Stimulated activated CD4-positive, alpha-beta T cell treated with anti-CD3 and anti-CD28 coated beads, Interleukin-12 subunit alpha, Interleukin-12 subunit beta, amount 100 ng/mL, for 48 hours (primary cell): ENCODE measurements at regions not wholly inside any gene's neighbourhood (a gene's known extent, or its start where the extent isn't known, plus 50 kb on each side); places are given as distances from the start of the nearest gene placed in this dataset.

Experiments
- DNase-seq, 3 donors: peaks; one replicate each; pipeline ENCODE4 v3.0.0-alpha.2; 2020; ENCODE audit warnings: low read depth in 2 of 3, low spot score in 1 of 3

- no peak for DNase-seq
Measured at GRCh38 chr1:98077691-98078090, 156.9 kb upstream of the DPYD start.

GRCh38 chr1:98075626-98076025 is 154.8 kb upstream of the DPYD start:
- no peak for DNase-seq

- DNase-seq: no peak
Measured at GRCh38 chr1:98073823-98074222, 153.0 kb upstream of the DPYD start.

- no peak for DNase-seq
Measured at GRCh38 chr1:98073106-98073505, 152.3 kb upstream of the DPYD start.

GRCh38 chr1:98072047-98072446 is 151.2 kb upstream of the DPYD start:
- DNase-seq: no peak

GRCh38 chr1:98068016-98068415 is 147.2 kb upstream of the DPYD start:
- no peak for DNase-seq

GRCh38 chr1:98066911-98067310 is 146.1 kb upstream of the DPYD start:
- no peak for DNase-seq

- no peak for DNase-seq
Measured at GRCh38 chr1:98059620-98060019, 138.8 kb upstream of the DPYD start.

GRCh38 chr1:98058676-98059075 is 137.8 kb upstream of the DPYD start:
- DNase-seq: no peak

GRCh38 chr1:98057236-98057910 is 136.5 kb upstream of the DPYD start:
- DNase-seq: no peak

- DNase-seq: no peak
Measured at GRCh38 chr1:98056781-98057180, 135.9 kb upstream of the DPYD start.

- DNase-seq: no peak
Measured at GRCh38 chr1:98055457-98055856, 134.6 kb upstream of the DPYD start.

GRCh38 chr1:98054786-98055185 is 134.0 kb upstream of the DPYD start:
- no peak for DNase-seq

GRCh38 chr1:98054367-98054701 is 133.5 kb upstream of the DPYD start:
- DNase-seq: no peak

GRCh38 chr1:98053471-98054366 is 132.9 kb upstream of the DPYD start:
- DNase-seq: peak; percentile 8 to 49 (median 45)

GRCh38 chr1:98051065-98051675 is 130.3 kb upstream of the DPYD start:
- DNase-seq: peak; percentile 55 to 78 (median 56)

GRCh38 chr1:98049370-98050135 is 128.7 kb upstream of the DPYD start:
- DNase-seq: no peak

GRCh38 chr1:98048751-98049325 is 128.0 kb upstream of the DPYD start:
- no peak for DNase-seq

- peak; percentile 52 to 76 (median 63) for DNase-seq
Measured at GRCh38 chr1:98048244-98048643, 127.4 kb upstream of the DPYD start.

GRCh38 chr1:98047171-98047570 is 126.3 kb upstream of the DPYD start:
- no peak for DNase-seq
